ENCODE measurements at regions not wholly inside any gene's neighbourhood (a gene's known extent, or its start where the extent isn't known, plus 50 kb on each side); places are given as distances from the start of the nearest gene placed in this dataset.

DNA sequence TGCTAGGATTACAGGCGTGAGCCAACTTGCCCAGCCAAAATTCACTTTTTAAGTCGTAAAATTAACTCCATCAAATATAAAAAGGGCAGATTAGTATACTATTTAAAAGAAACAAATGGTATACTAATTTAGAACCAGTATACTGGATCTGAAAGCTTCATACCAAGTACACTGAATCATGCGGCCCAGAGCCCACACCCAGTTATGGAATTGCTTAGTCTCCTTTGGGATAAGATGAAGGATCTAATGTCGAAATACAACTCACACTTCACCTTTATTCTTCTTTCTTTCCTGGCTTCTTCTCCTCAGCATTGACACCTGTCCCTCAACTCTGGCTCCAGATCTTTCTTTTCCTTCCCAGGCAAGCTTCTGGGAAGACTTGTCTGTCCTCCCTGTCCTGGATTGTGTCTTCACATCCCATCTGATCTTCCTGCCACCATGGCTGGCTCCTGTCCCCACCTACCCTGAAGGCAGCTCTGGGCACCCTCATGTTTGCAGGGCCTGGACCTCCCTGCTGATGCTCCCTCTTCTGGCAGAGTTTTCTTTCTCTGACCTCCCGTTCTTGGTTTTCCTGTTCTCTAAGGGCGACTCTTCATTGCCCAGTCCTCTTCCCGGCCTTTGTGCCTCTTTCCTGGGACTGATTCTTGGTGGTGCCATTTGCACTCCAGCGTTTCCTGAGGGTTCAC is 57.8 kb upstream of the CTBP2 start:
- Histone ChIP-seq H3K9ac (ENCODE audit: low read depth, low read length, poor library complexity) (no peak overlapping the region), H2BK15ac (ENCODE audit: low read length) (no peak overlapping the region), H4K8ac (ENCODE audit: low read depth, low read length) (no peak overlapping the region), H3K9me3 (replicated peaks in 1 of 2; ENCODE audit: control insufficient read depth in 2 of 2, insufficient read depth in 1 of 2, low read depth in 1 of 2, low read length in 2 of 2) (no peaks in the 10 kb centered on the region), H2BK120ac (ENCODE audit: low read depth, low read length) (no peak overlapping the region), H4K91ac (ENCODE audit: low read depth, low read length, poor library complexity) (no peak overlapping the region), H3K4ac (ENCODE audit: low read length) (no peak overlapping the region), H3K27me3 (ENCODE audit: control insufficient read depth in 3 of 3, insufficient read depth in 3 of 3, low read depth in 1 of 3, low read length in 3 of 3) (peaks cover 0 to 15% (median 0%) of the 10 kb centered on the region in 3 experiments), H3K4me2 (ENCODE audit: insufficient read depth, low read length, poor library complexity, severe bottlenecking) (no peak overlapping the region), H3K18ac (ENCODE audit: low read length) (no peak overlapping the region), H3K4me3 (ENCODE audit: low read length in 2 of 2) (no peak overlapping the region), H2AFZ (ENCODE audit: low read length) (no peak overlapping the region), H3K27ac (replicated peaks; ENCODE audit: low read length) (no peak overlapping the region), H2BK5ac (ENCODE audit: low read length) (no peak overlapping the region), H3K79me1 (ENCODE audit: low read depth, low read length) (no peaks in the 10 kb centered on the region), H3K4me1 (ENCODE audit: control insufficient read depth in 2 of 2, insufficient read depth in 1 of 2, low read depth in 1 of 2, low read length in 2 of 2) (peaks cover 0 to 1% of the 10 kb centered on the region in 2 donors), H3K23ac (ENCODE audit: low read depth, low read length, poor library complexity) (no peak overlapping the region), H2AK5ac (ENCODE audit: low read depth, low read length) (no peak overlapping the region), H3K36me3 (replicated peaks in 1 of 2; ENCODE audit: control insufficient read depth in 2 of 2, insufficient read depth in 2 of 2, low read length in 2 of 2) (no peaks in the 10 kb centered on the region), H2BK12ac (ENCODE audit: low read length) (no peak overlapping the region), H3K14ac (ENCODE audit: low read length) (no peak overlapping the region)
- WGBS, 2 donors (ENCODE audit: extremely low coverage in 2 of 2, insufficient read length in 2 of 2, insufficient replicate concordance in 1 of 2), result no CpG with 5 or more reads among the region's 8 CpGs
- DNase-seq (ENCODE audit: low spot score), result no peak

DNA sequence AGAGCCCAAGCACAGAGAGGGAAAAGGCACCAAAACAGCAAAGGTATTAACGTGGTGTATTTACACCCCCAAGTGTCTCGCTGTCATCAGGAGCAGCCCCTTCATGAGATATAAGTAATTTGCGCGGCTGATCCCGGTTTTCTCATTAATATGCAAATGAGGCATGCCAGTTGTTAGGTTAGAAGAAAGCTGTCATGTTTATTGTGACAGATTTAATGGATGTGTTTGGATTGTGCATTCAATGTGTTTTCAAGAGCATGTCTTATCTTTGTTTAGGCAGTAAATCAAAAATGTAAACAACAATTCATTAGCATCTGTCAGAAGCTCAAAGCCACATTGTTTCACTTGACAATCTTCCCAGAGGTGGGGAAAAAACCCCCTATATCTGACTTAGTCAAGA is 56.5 kb upstream of the CTBP2 start:
- no peak overlapping the region for H3K4me2 ChIP-seq (ENCODE audit: insufficient read depth, low read length, poor library complexity, severe bottlenecking)
- H3K4ac ChIP-seq (ENCODE audit: low read length), result no peak overlapping the region
- no peak overlapping the region for H2BK120ac ChIP-seq (ENCODE audit: low read depth, low read length)
- H2BK5ac ChIP-seq (ENCODE audit: low read length), result no peak overlapping the region
- H2AK5ac ChIP-seq (ENCODE audit: low read depth, low read length), result no peak overlapping the region
- H3K14ac ChIP-seq (ENCODE audit: low read length), result no peak overlapping the region
- H2AFZ ChIP-seq (ENCODE audit: low read length), result no peak overlapping the region
- H3K9ac ChIP-seq (ENCODE audit: low read depth, low read length, poor library complexity), result no peak overlapping the region
- peaks cover 0 to 16% (median 0%) of the 10 kb centered on the region in 3 experiments for H3K27me3 ChIP-seq (ENCODE audit: control insufficient read depth in 3 of 3, insufficient read depth in 3 of 3, low read depth in 1 of 3, low read length in 3 of 3)
- no peak overlapping the region for H3K27ac ChIP-seq (replicated peaks; ENCODE audit: low read length)
- DNase-seq (ENCODE audit: low spot score), result no peak
- no peaks in the 10 kb centered on the region for H3K9me3 ChIP-seq (replicated peaks in 1 of 2; ENCODE audit: control insufficient read depth in 2 of 2, insufficient read depth in 1 of 2, low read depth in 1 of 2, low read length in 2 of 2)
- no peak overlapping the region for H2BK15ac ChIP-seq (ENCODE audit: low read length)
- H2BK12ac ChIP-seq (ENCODE audit: low read length), result no peak overlapping the region
- H3K4me1 ChIP-seq (ENCODE audit: control insufficient read depth in 2 of 2, insufficient read depth in 1 of 2, low read depth in 1 of 2, low read length in 2 of 2), result peaks cover 0 to 1% of the 10 kb centered on the region in 2 donors
- WGBS, 2 donors (ENCODE audit: extremely low coverage in 2 of 2, insufficient read length in 2 of 2, insufficient replicate concordance in 1 of 2), result no CpG with 5 or more reads among the region's 5 CpGs
- H3K36me3 ChIP-seq (replicated peaks in 1 of 2; ENCODE audit: control insufficient read depth in 2 of 2, insufficient read depth in 2 of 2, low read length in 2 of 2), result no peaks in the 10 kb centered on the region
- no peak overlapping the region for H4K91ac ChIP-seq (ENCODE audit: low read depth, low read length, poor library complexity)
- H3K4me3 ChIP-seq (ENCODE audit: low read length in 2 of 2), result no peak overlapping the region
- H3K79me1 ChIP-seq (ENCODE audit: low read depth, low read length), result no peaks in the 10 kb centered on the region
- H4K8ac ChIP-seq (ENCODE audit: low read depth, low read length), result no peak overlapping the region
- H3K18ac ChIP-seq (ENCODE audit: low read length), result no peak overlapping the region
- no peak overlapping the region for H3K23ac ChIP-seq (ENCODE audit: low read depth, low read length, poor library complexity)

DNA sequence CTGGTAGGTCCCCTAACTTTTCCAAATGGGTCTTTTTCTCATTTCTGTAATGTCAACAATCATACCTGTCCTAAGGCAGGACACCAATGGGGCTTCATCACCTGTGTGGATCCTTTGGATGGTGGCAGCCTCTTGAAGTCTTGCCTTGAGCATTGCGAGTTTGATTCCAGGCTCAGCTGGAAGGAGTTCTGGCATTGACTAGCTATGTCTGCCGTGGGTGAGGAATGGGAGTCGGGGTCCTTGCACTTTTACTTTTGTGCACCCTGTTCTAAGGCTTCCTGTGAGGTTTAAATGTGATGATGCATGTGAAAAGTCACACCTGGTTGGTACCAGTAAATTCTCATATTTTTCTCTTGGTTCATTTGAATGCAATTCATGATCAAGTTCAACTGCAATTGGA is 55.9 kb upstream of the CTBP2 start:
- no peak overlapping the region for H3K23ac ChIP-seq (ENCODE audit: low read depth, low read length, poor library complexity)
- H3K79me1 ChIP-seq (ENCODE audit: low read depth, low read length), result no peaks in the 10 kb centered on the region
- H3K27me3 ChIP-seq (ENCODE audit: control insufficient read depth in 3 of 3, insufficient read depth in 3 of 3, low read depth in 1 of 3, low read length in 3 of 3), result peaks cover 0 to 13% (median 0%) of the 10 kb centered on the region in 3 experiments
- no peak overlapping the region for H3K18ac ChIP-seq (ENCODE audit: low read length)
- DNase-seq (ENCODE audit: low spot score), result no peak
- no peak overlapping the region for H3K4me3 ChIP-seq (ENCODE audit: low read length in 2 of 2)
- H2BK120ac ChIP-seq (ENCODE audit: low read depth, low read length), result no peak overlapping the region
- no peak overlapping the region for H3K27ac ChIP-seq (replicated peaks; ENCODE audit: low read length)
- H2AK5ac ChIP-seq (ENCODE audit: low read depth, low read length), result no peak overlapping the region
- H2BK15ac ChIP-seq (ENCODE audit: low read length), result no peak overlapping the region
- WGBS, 2 donors (ENCODE audit: extremely low coverage in 2 of 2, insufficient read length in 2 of 2, insufficient replicate concordance in 1 of 2), result no CpG with 5 or more reads among the region's 3 CpGs
- no peaks in the 10 kb centered on the region for H3K36me3 ChIP-seq (replicated peaks in 1 of 2; ENCODE audit: control insufficient read depth in 2 of 2, insufficient read depth in 2 of 2, low read length in 2 of 2)
- H2BK5ac ChIP-seq (ENCODE audit: low read length), result no peak overlapping the region
- peaks cover 0 to 1% of the 10 kb centered on the region in 2 donors for H3K4me1 ChIP-seq (ENCODE audit: control insufficient read depth in 2 of 2, insufficient read depth in 1 of 2, low read depth in 1 of 2, low read length in 2 of 2)
- H2AFZ ChIP-seq (ENCODE audit: low read length), result no peak overlapping the region
- H3K9me3 ChIP-seq (replicated peaks in 1 of 2; ENCODE audit: control insufficient read depth in 2 of 2, insufficient read depth in 1 of 2, low read depth in 1 of 2, low read length in 2 of 2), result no peaks in the 10 kb centered on the region
- H4K8ac ChIP-seq (ENCODE audit: low read depth, low read length), result no peak overlapping the region
- H3K4me2 ChIP-seq (ENCODE audit: insufficient read depth, low read length, poor library complexity, severe bottlenecking), result no peak overlapping the region
- no peak overlapping the region for H3K9ac ChIP-seq (ENCODE audit: low read depth, low read length, poor library complexity)
- H2BK12ac ChIP-seq (ENCODE audit: low read length), result no peak overlapping the region
- no peak overlapping the region for H3K4ac ChIP-seq (ENCODE audit: low read length)
- no peak overlapping the region for H3K14ac ChIP-seq (ENCODE audit: low read length)
- no peak overlapping the region for H4K91ac ChIP-seq (ENCODE audit: low read depth, low read length, poor library complexity)

DNA sequence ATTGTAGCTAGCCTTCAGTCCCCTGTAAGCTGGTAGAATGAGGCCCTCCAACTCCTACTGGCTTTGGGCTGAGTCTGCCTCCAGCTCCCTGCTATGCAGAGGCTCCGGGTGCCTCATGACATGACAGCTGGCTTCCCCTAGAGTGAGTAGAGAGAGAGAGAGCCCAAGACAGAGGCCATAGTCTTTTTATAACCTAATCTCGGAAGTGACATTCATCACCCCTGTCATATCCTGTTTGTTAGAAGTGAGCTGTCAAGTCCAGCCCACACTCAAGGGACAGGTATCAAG is 53.9 kb upstream of the CTBP2 start:
- WGBS, 2 donors (ENCODE audit: extremely low coverage in 2 of 2, insufficient read length in 2 of 2, insufficient replicate concordance in 1 of 2), result no CpG with 5 or more reads among the region's 2 CpGs
- H3K4ac ChIP-seq (ENCODE audit: low read length), result no peak overlapping the region

More for the DNA sequence above, 53.9 kb upstream of the CTBP2 start:
- H3K18ac ChIP-seq (ENCODE audit: low read length), result no peak overlapping the region
- no peak overlapping the region for H2AFZ ChIP-seq (ENCODE audit: low read length)
- H3K14ac ChIP-seq (ENCODE audit: low read length), result no peak overlapping the region
- no peak overlapping the region for H3K9ac ChIP-seq (ENCODE audit: low read depth, low read length, poor library complexity)
- no peak overlapping the region for H2AK5ac ChIP-seq (ENCODE audit: low read depth, low read length)
- no peak overlapping the region for H3K4me3 ChIP-seq (ENCODE audit: low read length in 2 of 2)
- H2BK15ac ChIP-seq (ENCODE audit: low read length), result no peak overlapping the region
- H3K27me3 ChIP-seq (ENCODE audit: control insufficient read depth in 3 of 3, insufficient read depth in 3 of 3, low read depth in 1 of 3, low read length in 3 of 3), result peaks cover 0 to 15% (median 0%) of the 10 kb centered on the region in 3 experiments
- no peak for DNase-seq (ENCODE audit: low spot score)
- no peaks in the 10 kb centered on the region for H3K79me1 ChIP-seq (ENCODE audit: low read depth, low read length)
- no peak overlapping the region for H3K4me2 ChIP-seq (ENCODE audit: insufficient read depth, low read length, poor library complexity, severe bottlenecking)
- no peak overlapping the region for H3K27ac ChIP-seq (replicated peaks; ENCODE audit: low read length)
- peaks cover 0 to 1% of the 10 kb centered on the region in 2 donors for H3K4me1 ChIP-seq (ENCODE audit: control insufficient read depth in 2 of 2, insufficient read depth in 1 of 2, low read depth in 1 of 2, low read length in 2 of 2)
- no peak overlapping the region for H2BK120ac ChIP-seq (ENCODE audit: low read depth, low read length)
- no peaks in the 10 kb centered on the region for H3K36me3 ChIP-seq (replicated peaks in 1 of 2; ENCODE audit: control insufficient read depth in 2 of 2, insufficient read depth in 2 of 2, low read length in 2 of 2)
- H2BK12ac ChIP-seq (ENCODE audit: low read length), result no peak overlapping the region
- no peaks in the 10 kb centered on the region for H3K9me3 ChIP-seq (replicated peaks in 1 of 2; ENCODE audit: control insufficient read depth in 2 of 2, insufficient read depth in 1 of 2, low read depth in 1 of 2, low read length in 2 of 2)
- H4K91ac ChIP-seq (ENCODE audit: low read depth, low read length, poor library complexity), result no peak overlapping the region
- H4K8ac ChIP-seq (ENCODE audit: low read depth, low read length), result no peak overlapping the region
- no peak overlapping the region for H2BK5ac ChIP-seq (ENCODE audit: low read length)
- no peak overlapping the region for H3K23ac ChIP-seq (ENCODE audit: low read depth, low read length, poor library complexity)

Measured in neuronal stem cell (in vitro differentiated cells).